SH-SY5Y (cell line): ENCODE measurements at regions not wholly inside any gene's neighbourhood (a gene's known extent, or its start where the extent isn't known, plus 50 kb on each side); places are given as distances from the start of the nearest gene placed in this dataset.

Source experiments
- GATA2 ChIP-seq: IDR thresholded peaks from 2 replicates; pipeline ENCODE4 v1.6.1; 2011; ENCODE audit warnings: mild to moderate bottlenecking, low read depth, low read length
- GATA3 ChIP-seq: IDR thresholded peaks from 2 replicates; pipeline ENCODE4 v1.6.1; 2011; ENCODE audit warnings: low read depth, mild to moderate bottlenecking, low read length, moderate library complexity

DNA sequence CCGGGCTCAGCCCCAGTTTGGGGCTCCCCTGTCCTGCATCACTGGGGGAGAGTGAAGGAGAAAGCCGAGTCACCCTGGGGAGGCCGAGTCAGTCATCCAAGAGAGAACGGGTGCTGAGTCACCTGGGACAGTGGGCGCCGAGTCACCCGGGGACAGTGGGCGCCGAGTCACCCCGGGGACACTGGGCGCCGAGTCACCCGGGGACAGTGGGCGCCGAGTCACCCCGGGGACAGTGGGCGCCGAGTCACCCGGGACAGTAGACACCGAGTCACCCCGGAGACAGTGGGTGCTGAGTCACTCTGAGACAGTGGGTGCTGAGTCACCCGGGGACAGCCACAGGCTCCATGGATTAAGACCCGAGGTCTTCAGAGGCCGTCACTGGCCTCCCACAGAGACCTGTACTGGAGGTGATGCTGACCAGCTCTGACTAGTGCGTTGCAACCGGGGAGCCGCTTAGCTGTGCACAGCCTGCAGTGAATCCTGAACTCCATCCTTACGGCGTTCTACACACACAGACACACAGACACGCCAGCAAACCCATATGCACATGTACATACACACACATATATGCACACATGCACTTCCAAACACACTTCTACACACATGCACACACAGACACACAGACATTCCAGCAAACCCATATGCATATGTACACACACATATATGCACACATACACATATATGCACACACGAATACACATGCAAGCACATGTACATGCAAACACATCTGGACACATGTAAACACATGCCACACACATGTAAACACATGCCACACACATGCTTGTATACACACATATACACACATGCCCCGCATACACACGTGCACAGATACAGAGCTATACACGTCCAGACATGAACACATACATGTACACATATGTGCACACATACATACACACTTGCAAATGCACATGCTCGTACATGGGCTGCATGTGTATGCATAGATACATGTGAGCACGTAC is 64.9 kb upstream of the GALNT9 start:
- TF ChIP-seq GATA3, result no peak
- TF ChIP-seq GATA2, result no peak
